ENCODE measurements at regions not wholly inside any gene's neighbourhood (a gene's known extent, or its start where the extent isn't known, plus 50 kb on each side); places are given as distances from the start of the nearest gene placed in this dataset.

GRCh38 chr16:76824221-76824620, 366.8 kb upstream of the MON1B start:
- Histone ChIP-seq H3K4me1 (no peaks in the 10 kb centered on the region), H3K4me3 (no peak overlapping the region), H3K9me3 (no peaks in the 10 kb centered on the region; the same call in 2 of the 3 replicates), H3K27ac (no peak overlapping the region), H3K4me2 (no peak overlapping the region)
- FAIRE-seq, result no peak
- ATAC-seq, result no peak
- 65% methylated on average over 1 of the region's 1 CpG for WGBS (ENCODE audit: missing lambda C conversion rate)
- POLR2A ChIA-PET, result no interaction called here
- CTCF ChIA-PET, result no interaction called here
- TF ChIP-seq SMC3 (IDR thresholded peaks at IDR 0.05) (no peak), TP53 (CRISPR knock-in tag; IDR thresholded peaks at IDR 0.05) (no peak), CEBPB (IDR thresholded peaks at IDR 0.05) (no peak), KDM1A (IDR thresholded peaks at IDR 0.05; ENCODE audit: low read depth) (no peak), FOSL2 (IDR thresholded peaks at IDR 0.05) (no peak), FOSL2 (CRISPR knock-in tag; IDR thresholded peaks at IDR 0.05) (no peak), HOXB13 (CRISPR knock-in tag; IDR thresholded peaks at IDR 0.05; ENCODE audit: low read depth) (no peak), EHF (CRISPR knock-in tag; IDR thresholded peaks at IDR 0.05) (no peak), HDAC2 (IDR thresholded peaks at IDR 0.05) (no peak), RFX5 (IDR thresholded peaks at IDR 0.05) (no peak), POLR2AphosphoS2 (conservative IDR thresholded peaks at IDR 0.05; ENCODE audit: low read length) (no peak), BHLHE40 (IDR thresholded peaks at IDR 0.05; ENCODE audit: low read depth, low read length) (no peak), HES2 (IDR thresholded peaks at IDR 0.05) (no peak), MAZ (IDR thresholded peaks at IDR 0.05; ENCODE audit: borderline replicate concordance, low read depth, low read length) (no peak)
- TF ChIP-seq, protein P1, sequence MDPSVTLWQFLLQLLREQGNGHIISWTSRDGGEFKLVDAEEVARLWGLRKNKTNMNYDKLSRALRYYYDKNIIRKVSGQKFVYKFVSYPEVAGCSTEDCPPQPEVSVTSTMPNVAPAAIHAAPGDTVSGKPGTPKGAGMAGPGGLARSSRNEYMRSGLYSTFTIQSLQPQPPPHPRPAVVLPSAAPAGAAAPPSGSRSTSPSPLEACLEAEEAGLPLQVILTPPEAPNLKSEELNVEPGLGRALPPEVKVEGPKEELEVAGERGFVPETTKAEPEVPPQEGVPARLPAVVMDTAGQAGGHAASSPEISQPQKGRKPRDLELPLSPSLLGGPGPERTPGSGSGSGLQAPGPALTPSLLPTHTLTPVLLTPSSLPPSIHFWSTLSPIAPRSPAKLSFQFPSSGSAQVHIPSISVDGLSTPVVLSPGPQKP (IDR thresholded peaks at IDR 0.05; ENCODE audit: low read depth, low read length), result no peak
- TF ChIP-seq, protein P2, sequence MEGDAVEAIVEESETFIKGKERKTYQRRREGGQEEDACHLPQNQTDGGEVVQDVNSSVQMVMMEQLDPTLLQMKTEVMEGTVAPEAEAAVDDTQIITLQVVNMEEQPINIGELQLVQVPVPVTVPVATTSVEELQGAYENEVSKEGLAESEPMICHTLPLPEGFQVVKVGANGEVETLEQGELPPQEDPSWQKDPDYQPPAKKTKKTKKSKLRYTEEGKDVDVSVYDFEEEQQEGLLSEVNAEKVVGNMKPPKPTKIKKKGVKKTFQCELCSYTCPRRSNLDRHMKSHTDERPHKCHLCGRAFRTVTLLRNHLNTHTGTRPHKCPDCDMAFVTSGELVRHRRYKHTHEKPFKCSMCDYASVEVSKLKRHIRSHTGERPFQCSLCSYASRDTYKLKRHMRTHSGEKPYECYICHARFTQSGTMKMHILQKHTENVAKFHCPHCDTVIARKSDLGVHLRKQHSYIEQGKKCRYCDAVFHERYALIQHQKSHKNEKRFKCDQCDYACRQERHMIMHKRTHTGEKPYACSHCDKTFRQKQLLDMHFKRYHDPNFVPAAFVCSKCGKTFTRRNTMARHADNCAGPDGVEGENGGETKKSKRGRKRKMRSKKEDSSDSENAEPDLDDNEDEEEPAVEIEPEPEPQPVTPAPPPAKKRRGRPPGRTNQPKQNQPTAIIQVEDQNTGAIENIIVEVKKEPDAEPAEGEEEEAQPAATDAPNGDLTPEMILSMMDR (IDR thresholded peaks at IDR 0.05), result no peak
- DNase-seq (ENCODE audit: low read depth in 1 of 2, low spot score in 1 of 2), result no peak

DNA sequence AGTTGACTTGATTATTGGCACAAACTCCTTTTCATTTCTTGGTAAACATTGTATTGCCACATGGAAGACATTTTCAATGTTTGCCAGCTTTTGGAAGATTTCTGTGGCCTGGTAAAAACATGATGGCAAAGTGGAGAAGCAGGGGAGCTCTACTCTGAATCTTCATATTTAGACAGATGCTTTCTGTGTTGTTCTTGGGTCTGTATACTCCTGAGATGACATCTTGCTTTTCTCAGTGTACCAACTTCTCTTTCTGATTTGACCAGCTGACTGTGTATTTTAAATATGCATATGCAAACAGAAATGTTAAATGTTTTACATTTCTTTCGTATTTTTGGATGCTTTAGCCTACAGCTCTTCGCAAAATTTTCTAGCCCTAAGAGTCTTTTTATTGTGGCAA, 366.2 kb upstream of the MON1B start:
- ChIA-PET CTCF (no interaction called here), POLR2A (no interaction called here)
- Histone ChIP-seq H3K4me3 (no peak overlapping the region), H3K9me3 (no peaks in the 10 kb centered on the region; the same call in 2 of the 3 replicates), H3K4me2 (no peak overlapping the region), H3K27ac (no peak overlapping the region), H3K4me1 (no peaks in the 10 kb centered on the region)
- WGBS (ENCODE audit: missing lambda C conversion rate), result 6% methylated on average over 2 of the region's 2 CpGs
- DNase-seq (ENCODE audit: low read depth in 1 of 2, low spot score in 1 of 2), result no peak
- no peak for FAIRE-seq
- TF ChIP-seq, protein P3, sequence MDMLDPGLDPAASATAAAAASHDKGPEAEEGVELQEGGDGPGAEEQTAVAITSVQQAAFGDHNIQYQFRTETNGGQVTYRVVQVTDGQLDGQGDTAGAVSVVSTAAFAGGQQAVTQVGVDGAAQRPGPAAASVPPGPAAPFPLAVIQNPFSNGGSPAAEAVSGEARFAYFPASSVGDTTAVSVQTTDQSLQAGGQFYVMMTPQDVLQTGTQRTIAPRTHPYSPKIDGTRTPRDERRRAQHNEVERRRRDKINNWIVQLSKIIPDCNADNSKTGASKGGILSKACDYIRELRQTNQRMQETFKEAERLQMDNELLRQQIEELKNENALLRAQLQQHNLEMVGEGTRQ (IDR thresholded peaks at IDR 0.05), result no peak
- TF ChIP-seq EP300 (IDR thresholded peaks at IDR 0.05) (no peak), GATA3 (IDR thresholded peaks at IDR 0.05; ENCODE audit: borderline replicate concordance) (no peak), RARB (CRISPR knock-in tag; IDR thresholded peaks at IDR 0.05) (no peak), HOXB5 (CRISPR knock-in tag; IDR thresholded peaks at IDR 0.05) (no peak), ZSCAN20 (CRISPR knock-in tag; IDR thresholded peaks at IDR 0.05) (no peak), JUNB (IDR thresholded peaks at IDR 0.05) (no peak), NFE2L2 (conservative IDR thresholded peaks at IDR 0.05; ENCODE audit: low read length) (no peak), CBX8 (IDR thresholded peaks at IDR 0.05) (no peak), FOSB (CRISPR knock-in tag; IDR thresholded peaks at IDR 0.05) (no peak), HOXB13 (CRISPR knock-in tag; IDR thresholded peaks at IDR 0.05; ENCODE audit: low read depth) (no peak), ZNF302 (CRISPR knock-in tag; IDR thresholded peaks at IDR 0.05) (no peak), PBX3 (IDR thresholded peaks at IDR 0.05) (no peak), BHLHE40 (IDR thresholded peaks at IDR 0.05; ENCODE audit: low read depth, low read length) (no peak), HMGXB4 (CRISPR knock-in tag; IDR thresholded peaks at IDR 0.05; ENCODE audit: borderline replicate concordance) (no peak), POLR2A (IDR thresholded peaks at IDR 0.05; ENCODE audit: low read length) (no peak), HEYL (CRISPR knock-in tag; IDR thresholded peaks at IDR 0.05) (no peak), KDM5A (IDR thresholded peaks at IDR 0.05) (no peak)
- no peak for ATAC-seq

Data from A549 (cell line).